ENCODE measurements at regions not wholly inside any gene's neighbourhood (a gene's known extent, or its start where the extent isn't known, plus 50 kb on each side); places are given as distances from the start of the nearest gene placed in this dataset.
"Not testable (repeated sequence)": the region's sequence is repeated elsewhere in the genome, so short reads cannot be mapped to it uniquely, and the experiment has no call there.

DNA sequence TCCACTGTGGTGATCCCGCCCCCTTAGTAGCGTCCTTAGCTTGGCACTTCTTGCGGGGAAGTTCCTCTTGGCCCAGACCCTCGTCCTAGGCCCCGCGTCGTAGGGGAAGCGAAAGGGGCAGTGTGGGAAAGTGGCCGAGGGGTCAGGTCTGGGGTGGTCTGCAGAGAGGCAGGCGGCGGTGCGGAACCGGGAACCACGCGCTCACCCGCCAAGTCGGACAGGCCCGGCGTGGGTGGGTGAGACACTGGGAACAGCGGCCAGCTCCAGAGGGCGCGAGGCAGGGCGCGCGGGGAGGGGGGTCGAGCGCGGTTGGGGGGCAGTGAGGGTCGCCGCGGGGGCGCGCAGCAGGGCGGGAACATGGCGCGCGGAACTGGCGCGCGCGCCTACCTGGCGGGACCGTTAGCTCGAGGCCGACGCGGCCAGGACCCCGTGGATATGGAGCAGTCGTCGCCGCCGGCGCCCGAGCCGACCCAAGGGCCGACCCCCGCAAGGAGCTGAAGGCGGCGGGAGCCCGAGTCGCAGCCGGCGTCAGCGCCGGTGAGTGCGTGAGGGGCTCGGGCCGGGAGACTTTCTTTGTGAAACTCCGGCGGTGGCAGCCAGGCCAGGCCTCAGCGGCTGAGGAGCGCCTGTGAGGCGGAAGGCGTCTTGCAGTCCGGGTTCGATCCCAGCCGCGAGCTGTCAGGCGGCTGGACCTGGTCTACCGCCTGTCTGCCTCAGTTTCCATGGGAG, 2896.7 kb upstream of the TEKT4 start:
- H3K9me3 Mint-ChIP-seq (ENCODE audit: low read depth) = peaks cover 6% of the 10 kb centered on the region
- TF ChIP-seq CTCF (IDR thresholded peaks at IDR 0.05) = no peak

DNA sequence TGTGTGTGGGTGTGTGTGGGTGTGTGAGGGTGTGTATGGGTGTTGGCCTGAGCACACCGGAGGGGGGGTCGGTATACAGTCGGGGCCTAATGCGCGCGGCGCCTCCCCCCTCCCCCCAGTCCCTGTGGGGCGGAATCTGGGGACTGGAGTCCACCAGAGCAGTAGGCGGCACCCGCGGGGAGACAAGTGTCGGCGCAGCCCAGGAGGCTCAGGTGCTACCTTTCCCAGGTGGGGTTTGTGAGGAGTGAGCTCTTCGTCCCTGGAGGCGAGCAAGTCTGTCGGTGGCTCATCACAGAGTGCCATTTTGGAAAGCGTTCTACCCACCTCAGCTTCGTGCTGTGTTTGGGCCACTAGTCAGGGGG, 2896.1 kb upstream of the TEKT4 start:
- Mint-ChIP-seq H3K36me3 (ENCODE audit: low read depth) (no peaks in the 10 kb centered on the region), H3K27me3 (ENCODE audit: low read depth) (no peaks in the 10 kb centered on the region), H3K9me3 (ENCODE audit: low read depth) (peaks cover 8% of the 10 kb centered on the region), H3K4me3 (ENCODE audit: unreplicated experiment) (no peak overlapping the region), H3K27ac (ENCODE audit: unreplicated experiment) (no peak overlapping the region), H3K4me1 (ENCODE audit: low read depth) (no peaks in the 10 kb centered on the region)
- peak; percentile 84 for DNase-seq (ENCODE audit: low spot score)
- no peak for TF ChIP-seq CTCF (IDR thresholded peaks at IDR 0.05)

More for the DNA sequence above, 2896.7 kb upstream of the TEKT4 start:
- no peaks in the 10 kb centered on the region for H3K4me1 Mint-ChIP-seq (ENCODE audit: low read depth)
- H3K27me3 Mint-ChIP-seq (ENCODE audit: low read depth) = no peaks in the 10 kb centered on the region
- no peaks in the 10 kb centered on the region for H3K36me3 Mint-ChIP-seq (ENCODE audit: low read depth)
- no peak overlapping the region for H3K4me3 Mint-ChIP-seq (ENCODE audit: unreplicated experiment)
- DNase-seq (ENCODE audit: low spot score) = peak; percentile 94
- H3K27ac Mint-ChIP-seq (ENCODE audit: unreplicated experiment) = no peak overlapping the region

- peaks cover 24% of the 10 kb centered on the region for H3K9me3 Mint-ChIP-seq (ENCODE audit: low read depth)
- H3K4me1 Mint-ChIP-seq (ENCODE audit: low read depth); DNase-seq (ENCODE audit: low spot score); H3K36me3 Mint-ChIP-seq (ENCODE audit: low read depth); H3K27me3 Mint-ChIP-seq (ENCODE audit: low read depth); H3K27ac Mint-ChIP-seq (ENCODE audit: unreplicated experiment); H3K4me3 Mint-ChIP-seq (ENCODE audit: unreplicated experiment): not testable (repeated sequence)
These were observed 2890.1 kb upstream of the TEKT4 start for GRCh38 chr2:91981016-91981668.

DNA sequence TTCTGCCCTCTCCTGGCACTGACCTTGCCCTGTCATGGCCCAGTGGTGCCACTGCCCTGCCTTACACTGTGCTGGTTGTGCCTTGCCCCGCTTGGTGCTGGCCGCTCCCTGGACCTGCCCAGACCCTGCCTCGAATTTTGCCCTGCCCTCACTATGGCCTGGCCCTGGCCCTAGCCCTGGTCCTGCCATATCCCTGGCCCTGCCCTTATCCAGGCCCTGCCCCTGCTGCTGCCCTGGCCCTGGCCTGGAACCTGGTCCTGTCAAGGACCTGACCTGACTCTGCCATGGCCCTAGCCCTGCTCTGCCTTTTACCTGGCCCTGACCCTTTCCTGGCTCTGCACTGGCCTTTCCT, 2889.6 kb upstream of the TEKT4 start:
- not testable (repeated sequence) for H3K4me3 Mint-ChIP-seq (ENCODE audit: unreplicated experiment); DNase-seq (ENCODE audit: low spot score); H3K27me3 Mint-ChIP-seq (ENCODE audit: low read depth); H3K27ac Mint-ChIP-seq (ENCODE audit: unreplicated experiment); H3K4me1 Mint-ChIP-seq (ENCODE audit: low read depth); H3K36me3 Mint-ChIP-seq (ENCODE audit: low read depth)
- peaks cover 24% of the 10 kb centered on the region for H3K9me3 Mint-ChIP-seq (ENCODE audit: low read depth)

- H3K4me3 Mint-ChIP-seq (ENCODE audit: unreplicated experiment); DNase-seq (ENCODE audit: low spot score); H3K27me3 Mint-ChIP-seq (ENCODE audit: low read depth); H3K36me3 Mint-ChIP-seq (ENCODE audit: low read depth); H3K4me1 Mint-ChIP-seq (ENCODE audit: low read depth); H3K27ac Mint-ChIP-seq (ENCODE audit: unreplicated experiment): not testable (repeated sequence)
- H3K9me3 Mint-ChIP-seq (ENCODE audit: low read depth) = peaks cover 24% of the 10 kb centered on the region
These were observed 2889.0 kb upstream of the TEKT4 start for GRCh38 chr2:91982217-91982616.

- peak; percentile 84 for DNase-seq (ENCODE audit: low spot score)
- H3K9me3 Mint-ChIP-seq (ENCODE audit: low read depth) = peaks cover 21% of the 10 kb centered on the region
- not testable (repeated sequence) for H3K4me3 Mint-ChIP-seq (ENCODE audit: unreplicated experiment); H3K27ac Mint-ChIP-seq (ENCODE audit: unreplicated experiment); H3K36me3 Mint-ChIP-seq (ENCODE audit: low read depth); H3K4me1 Mint-ChIP-seq (ENCODE audit: low read depth); H3K27me3 Mint-ChIP-seq (ENCODE audit: low read depth)
These were observed 2888.0 kb upstream of the TEKT4 start for GRCh38 chr2:91983257-91983656.

GRCh38 chr2:91983696-91984095, 2887.5 kb upstream of the TEKT4 start:
- not testable (repeated sequence) for H3K27me3 Mint-ChIP-seq (ENCODE audit: low read depth); H3K4me3 Mint-ChIP-seq (ENCODE audit: unreplicated experiment); H3K27ac Mint-ChIP-seq (ENCODE audit: unreplicated experiment); H3K36me3 Mint-ChIP-seq (ENCODE audit: low read depth); H3K4me1 Mint-ChIP-seq (ENCODE audit: low read depth); DNase-seq (ENCODE audit: low spot score)
- H3K9me3 Mint-ChIP-seq (ENCODE audit: low read depth) = peaks cover 21% of the 10 kb centered on the region

GRCh38 chr2:91984107-91984506, 2887.1 kb upstream of the TEKT4 start:
- H3K9me3 Mint-ChIP-seq (ENCODE audit: low read depth) = peaks cover 21% of the 10 kb centered on the region
- H3K36me3 Mint-ChIP-seq (ENCODE audit: low read depth); H3K4me3 Mint-ChIP-seq (ENCODE audit: unreplicated experiment); H3K27ac Mint-ChIP-seq (ENCODE audit: unreplicated experiment); H3K4me1 Mint-ChIP-seq (ENCODE audit: low read depth); DNase-seq (ENCODE audit: low spot score); H3K27me3 Mint-ChIP-seq (ENCODE audit: low read depth): not testable (repeated sequence)

DNA sequence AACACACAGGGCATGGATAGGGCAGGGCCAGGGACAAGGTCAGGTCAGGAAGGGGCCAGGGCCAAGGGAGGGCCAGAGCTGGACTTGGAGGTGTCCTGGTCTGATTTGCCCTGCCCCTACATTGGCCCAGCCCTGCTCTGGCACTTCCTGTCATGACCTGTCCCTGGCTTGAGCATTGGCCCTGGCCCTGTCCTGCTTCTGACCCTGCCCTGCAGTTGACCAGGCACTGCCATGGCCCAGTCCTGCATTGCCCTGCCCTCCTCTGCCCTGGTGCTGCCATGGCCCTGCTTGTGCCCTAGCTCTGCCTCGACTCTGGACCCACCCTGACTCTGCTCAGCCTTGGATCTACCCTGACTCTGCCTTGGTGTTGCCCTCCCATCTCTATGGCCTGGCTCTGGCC, 2885.7 kb upstream of the TEKT4 start:
- H3K27me3 Mint-ChIP-seq (ENCODE audit: low read depth); H3K4me1 Mint-ChIP-seq (ENCODE audit: low read depth); DNase-seq (ENCODE audit: low spot score); H3K27ac Mint-ChIP-seq (ENCODE audit: unreplicated experiment); H3K4me3 Mint-ChIP-seq (ENCODE audit: unreplicated experiment); H3K36me3 Mint-ChIP-seq (ENCODE audit: low read depth): not testable (repeated sequence)
- H3K9me3 Mint-ChIP-seq (ENCODE audit: low read depth) = peaks cover 12% of the 10 kb centered on the region

- H3K27ac Mint-ChIP-seq (ENCODE audit: unreplicated experiment); H3K36me3 Mint-ChIP-seq (ENCODE audit: low read depth); H3K4me3 Mint-ChIP-seq (ENCODE audit: unreplicated experiment); H3K4me1 Mint-ChIP-seq (ENCODE audit: low read depth); H3K9me3 Mint-ChIP-seq (ENCODE audit: low read depth); H3K27me3 Mint-ChIP-seq (ENCODE audit: low read depth); DNase-seq (ENCODE audit: low spot score): not testable (repeated sequence)
These were observed 2884.3 kb upstream of the TEKT4 start for GRCh38 chr2:91986893-91987292.

DNA sequence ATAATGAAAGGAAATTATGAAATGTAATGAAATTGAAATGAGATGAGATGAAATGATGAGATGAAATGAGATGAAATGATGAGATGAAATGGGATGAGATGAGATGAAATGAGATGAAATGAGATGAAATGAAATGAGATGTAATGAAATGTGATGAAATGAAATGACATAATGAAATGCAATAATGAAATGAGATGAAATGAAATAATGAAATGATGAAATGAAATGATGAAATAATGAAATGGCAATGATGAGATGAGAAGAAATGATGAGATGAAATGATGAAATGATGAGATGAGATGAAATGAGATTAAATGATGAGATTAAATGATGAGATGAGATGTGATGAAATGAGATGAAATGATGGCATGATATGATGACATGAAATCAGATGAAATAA, 2882.5 kb upstream of the TEKT4 start:
- H3K27ac Mint-ChIP-seq (ENCODE audit: unreplicated experiment); H3K27me3 Mint-ChIP-seq (ENCODE audit: low read depth); H3K4me3 Mint-ChIP-seq (ENCODE audit: unreplicated experiment); H3K9me3 Mint-ChIP-seq (ENCODE audit: low read depth); H3K36me3 Mint-ChIP-seq (ENCODE audit: low read depth); H3K4me1 Mint-ChIP-seq (ENCODE audit: low read depth); DNase-seq (ENCODE audit: low spot score): not testable (repeated sequence)
